Gastrocnemius medialis (tissue), 4 donors: ENCODE measurements at regions not wholly inside any gene's neighbourhood (a gene's known extent, or its start where the extent isn't known, plus 50 kb on each side); places are given as distances from the start of the nearest gene placed in this dataset.

Experiments
- ATAC-seq, 2 donors: fragments of 150-250 bp; one replicate each; pipeline ENCODE4 v1.9.1; 2016
- DNase-seq, 2 donors: peaks; one replicate each; pipeline ENCODE4 v3.0.0-alpha.2; 2019
- H3K27ac ChIP-seq, 4 donors: fragments of 200-600 bp; sonication (generic); 1 replicate in 1 of 4; 2 replicates in 3 of 4; pipeline ENCODE4 v1.5.1; 2016 to 2018; ENCODE audit warnings: mild to moderate bottlenecking in 2 of 4, moderate library complexity in 1 of 4
- H3K27me3 ChIP-seq, 3 donors: fragments of 200-600 bp; sonication (generic) in 2 of 3; 1 replicate in 1 of 3; 2 replicates in 2 of 3; pipeline versions ENCODE4 v1.5.1 to v1.6.0; 2016 to 2019; ENCODE audit warnings: mild to moderate bottlenecking in 1 of 3, moderate library complexity in 1 of 3
- H3K36me3 ChIP-seq, 2 donors: fragments of 200-600 bp; sonication (generic) in 1 of 2; one replicate each; pipeline ENCODE4 v1.5.1; 2017 to 2018
- H3K4me1 ChIP-seq, 2 donors: fragments of 200-600 bp; sonication (generic) in 1 of 2; one replicate each; pipeline ENCODE4 v1.5.1; 2016 to 2017; ENCODE audit warnings: mild to moderate bottlenecking in 2 of 2
- H3K4me3 ChIP-seq, 4 donors: fragments of 200-600 bp; sonication (generic) in 3 of 4; 1 replicate in 1 of 4; 2 replicates in 3 of 4; pipeline ENCODE4 v1.5.1; 2016 to 2019; ENCODE audit warnings: mild to moderate bottlenecking in 2 of 4
- H3K9me3 ChIP-seq, 3 donors: fragments of 200-600 bp; sonication (generic) in 2 of 3; 1 replicate in 1 of 3; 2 replicates in 2 of 3; pipeline ENCODE4 v1.5.1; 2016 to 2019
- POLR2A ChIP-seq, 2 donors: fragments of 450-650 bp; IDR thresholded peaks; one replicate each; pipeline ENCODE4 v1.6.1; 2017; ENCODE audit warnings: antibody characterized with exemption in 2 of 2, mild to moderate bottlenecking in 2 of 2, moderate library complexity in 2 of 2
- in situ Hi-C, 4 donors: fragments of 200-750 bp; cut with MboI; loops; one replicate each; pipeline versions ENCODE4 v1.15.0 to v1.8.0; 2017; ENCODE audit warnings: low sequenced_read_pairs in 4 of 4
- intact Hi-C: fragments of 100-400 bp; cut with DNase I; formaldehyde crosslinking; loops from one replicate; pipeline ENCODE4 v1.15.1; 2023; ENCODE audit warnings: low total_unique reads
- TF ChIP-seq, protein P1 (sequence below), 5 experiments: fragments of 450-650 bp in 3 of 5; fragments of 200-600 bp in 2 of 5; sonication (generic) in 2 of 5; IDR thresholded peaks in 4 of 5; conservative IDR thresholded peaks in 1 of 5; 1 replicate in 4 of 5; 2 replicates in 1 of 5; pipeline ENCODE4 v1.5.1; 2016 to 2019; ENCODE audit warnings: antibody characterized with exemption in 5 of 5, mild to moderate bottlenecking in 3 of 5, moderate library complexity in 3 of 5

DNA sequence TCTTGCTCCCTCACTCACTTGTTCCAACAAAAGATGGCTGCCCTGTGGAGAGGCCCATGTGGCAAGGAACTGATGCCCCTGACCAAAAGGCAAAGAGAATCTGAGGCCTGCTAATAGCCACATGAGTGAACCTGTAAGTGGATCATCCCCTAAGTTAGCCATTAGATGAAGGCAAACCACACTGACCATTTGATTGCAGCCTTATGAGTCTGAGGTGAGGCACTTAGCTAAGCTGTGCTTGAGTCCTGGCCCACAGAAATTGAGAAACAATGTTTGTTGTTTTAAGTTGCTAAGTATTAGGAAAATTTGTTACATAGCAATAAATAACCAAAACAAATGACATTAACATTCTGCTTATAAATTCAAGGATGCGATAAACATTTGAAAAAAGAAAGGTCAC is 100.1 kb upstream of the BET1 start:
- Histone ChIP-seq H3K9me3 (no peaks in the 10 kb centered on the region), H3K27me3 (no peaks in the 10 kb centered on the region), H3K4me3 (no peak overlapping the region), H3K36me3 (no peaks in the 10 kb centered on the region), H3K4me1 (no peaks in the 10 kb centered on the region), H3K27ac (no peak overlapping the region)
- TF ChIP-seq POLR2A (IDR thresholded peaks at IDR 0.05) = no peak
- TF ChIP-seq, protein P1, sequence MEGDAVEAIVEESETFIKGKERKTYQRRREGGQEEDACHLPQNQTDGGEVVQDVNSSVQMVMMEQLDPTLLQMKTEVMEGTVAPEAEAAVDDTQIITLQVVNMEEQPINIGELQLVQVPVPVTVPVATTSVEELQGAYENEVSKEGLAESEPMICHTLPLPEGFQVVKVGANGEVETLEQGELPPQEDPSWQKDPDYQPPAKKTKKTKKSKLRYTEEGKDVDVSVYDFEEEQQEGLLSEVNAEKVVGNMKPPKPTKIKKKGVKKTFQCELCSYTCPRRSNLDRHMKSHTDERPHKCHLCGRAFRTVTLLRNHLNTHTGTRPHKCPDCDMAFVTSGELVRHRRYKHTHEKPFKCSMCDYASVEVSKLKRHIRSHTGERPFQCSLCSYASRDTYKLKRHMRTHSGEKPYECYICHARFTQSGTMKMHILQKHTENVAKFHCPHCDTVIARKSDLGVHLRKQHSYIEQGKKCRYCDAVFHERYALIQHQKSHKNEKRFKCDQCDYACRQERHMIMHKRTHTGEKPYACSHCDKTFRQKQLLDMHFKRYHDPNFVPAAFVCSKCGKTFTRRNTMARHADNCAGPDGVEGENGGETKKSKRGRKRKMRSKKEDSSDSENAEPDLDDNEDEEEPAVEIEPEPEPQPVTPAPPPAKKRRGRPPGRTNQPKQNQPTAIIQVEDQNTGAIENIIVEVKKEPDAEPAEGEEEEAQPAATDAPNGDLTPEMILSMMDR (IDR thresholded peaks at IDR 0.05 in 4 of 5, conservative IDR thresholded peaks at IDR 0.05 in 1 of 5) = no peak
- intact Hi-C loops = no loop called here
- DNase-seq = no peak
- ATAC-seq = no peak
- in situ Hi-C loops = no loop called here

DNA sequence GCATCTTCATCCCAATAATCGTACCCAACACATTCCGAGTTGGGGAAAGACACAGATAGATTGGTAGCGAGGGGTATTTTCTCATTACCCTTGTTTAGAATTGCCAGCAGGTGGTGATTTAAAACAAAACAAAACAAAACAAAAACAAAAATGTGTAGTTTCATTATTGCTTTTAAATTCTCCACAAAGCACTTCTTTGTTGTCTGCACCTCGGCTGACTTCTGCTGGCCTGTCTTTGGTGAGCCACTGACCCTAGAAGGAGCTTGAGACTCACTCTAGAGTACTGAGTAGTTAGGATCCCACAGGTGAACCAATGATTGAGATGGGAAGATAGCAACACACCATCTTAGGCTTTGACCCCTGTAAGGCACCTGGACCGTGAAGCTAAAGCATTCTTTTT is 105.4 kb upstream of the BET1 start:
- ATAC-seq (no peak), DNase-seq (no peak)
- Histone ChIP-seq H3K4me3 (no peak overlapping the region), H3K27ac (no peak overlapping the region), H3K4me1 (no peaks in the 10 kb centered on the region), H3K36me3 (no peaks in the 10 kb centered on the region), H3K9me3 (no peaks in the 10 kb centered on the region), H3K27me3 (no peaks in the 10 kb centered on the region)
- intact Hi-C loops (no loop called here), in situ Hi-C loops (no loop called here)
- no peak for TF ChIP-seq POLR2A (IDR thresholded peaks at IDR 0.05)
- TF ChIP-seq, protein P1 (IDR thresholded peaks at IDR 0.05 in 4 of 5, conservative IDR thresholded peaks at IDR 0.05 in 1 of 5) = no peak

DNA sequence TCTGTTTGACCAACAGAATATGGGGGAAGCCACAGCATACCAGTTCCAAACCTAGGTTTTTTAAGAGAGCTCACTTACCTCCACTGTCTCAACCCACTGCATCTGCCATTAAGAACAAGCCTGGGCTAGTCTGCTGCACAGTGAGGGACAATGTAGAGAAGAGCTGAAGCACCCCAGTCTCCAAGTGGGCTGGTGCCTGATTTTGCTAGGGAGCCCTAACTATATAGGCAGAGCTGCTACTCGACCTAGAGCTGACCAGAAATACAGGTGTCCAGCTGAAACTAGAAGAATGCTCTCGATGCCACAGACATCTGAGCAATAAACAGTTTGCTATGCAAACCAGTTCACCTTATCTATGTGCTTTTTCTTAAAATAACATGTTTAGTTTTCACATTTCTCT is 106.9 kb upstream of the BET1 start:
- H3K4me3 ChIP-seq = no peak overlapping the region
- ATAC-seq (no peak), DNase-seq (no peak)
- H3K36me3 ChIP-seq = no peaks in the 10 kb centered on the region
- in situ Hi-C loops (no loop called here), intact Hi-C loops (no loop called here)
- H3K9me3 ChIP-seq = no peaks in the 10 kb centered on the region
- no peak overlapping the region for H3K27ac ChIP-seq
- no peaks in the 10 kb centered on the region for H3K27me3 ChIP-seq
- TF ChIP-seq, protein P1 (IDR thresholded peaks at IDR 0.05 in 4 of 5, conservative IDR thresholded peaks at IDR 0.05 in 1 of 5) = no peak
- TF ChIP-seq POLR2A (IDR thresholded peaks at IDR 0.05) = no peak
- no peaks in the 10 kb centered on the region for H3K4me1 ChIP-seq

DNA sequence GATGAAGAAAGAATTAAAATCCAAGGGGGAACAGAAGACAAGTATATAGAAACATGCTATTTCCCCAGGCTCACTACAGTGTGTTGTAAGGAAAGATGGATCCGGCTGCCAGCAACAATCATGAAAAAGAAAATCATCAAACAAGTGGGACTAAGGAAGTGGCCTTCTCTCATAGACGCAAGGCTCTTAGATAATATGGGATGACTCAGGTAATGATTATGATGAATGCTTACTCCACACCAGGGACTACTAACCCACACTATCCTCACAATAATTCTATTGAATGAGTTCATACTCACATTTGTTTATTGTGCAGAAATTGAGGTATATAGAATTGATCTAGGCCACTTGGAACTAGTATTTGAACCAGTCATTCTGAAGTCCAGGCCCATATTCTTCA is 111.2 kb upstream of the BET1 start:
- DNase-seq = no peak
- Histone ChIP-seq H3K4me1 (no peaks in the 10 kb centered on the region), H3K27ac (no peak overlapping the region), H3K27me3 (no peaks in the 10 kb centered on the region), H3K4me3 (no peak overlapping the region), H3K36me3 (no peaks in the 10 kb centered on the region), H3K9me3 (no peaks in the 10 kb centered on the region)
- intact Hi-C loops (no loop called here), in situ Hi-C loops (no loop called here)
- no peak for ATAC-seq
- no peak for TF ChIP-seq POLR2A (IDR thresholded peaks at IDR 0.05)
- TF ChIP-seq, protein P1 (IDR thresholded peaks at IDR 0.05 in 4 of 5, conservative IDR thresholded peaks at IDR 0.05 in 1 of 5) = no peak

DNA sequence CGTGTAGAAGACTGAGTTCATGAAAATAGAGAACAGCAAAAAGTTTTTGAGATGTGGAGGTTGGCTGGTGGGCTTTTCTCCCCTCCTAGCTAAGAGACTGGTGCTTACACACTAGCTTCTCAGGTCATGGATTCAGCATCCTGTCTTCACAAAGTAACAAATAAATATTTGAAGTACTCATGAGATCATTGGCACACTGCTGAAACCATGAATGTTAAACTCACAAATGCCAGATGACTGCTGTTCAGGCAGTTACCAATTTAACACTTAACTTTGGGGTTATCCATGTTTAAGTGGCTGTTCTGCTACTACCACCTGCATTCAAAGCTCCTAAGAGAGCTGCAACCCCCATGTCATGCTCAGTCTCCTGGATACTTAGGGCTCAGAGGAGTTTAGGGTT is 119.0 kb upstream of the BET1 start:
- ATAC-seq = no peak

More for the DNA sequence above, 119.0 kb upstream of the BET1 start:
- H3K27me3 ChIP-seq = no peaks in the 10 kb centered on the region
- no peaks in the 10 kb centered on the region for H3K36me3 ChIP-seq
- no peaks in the 10 kb centered on the region for H3K9me3 ChIP-seq
- no peak overlapping the region for H3K27ac ChIP-seq
- TF ChIP-seq POLR2A (IDR thresholded peaks at IDR 0.05) = no peak
- TF ChIP-seq, protein P1 (IDR thresholded peaks at IDR 0.05 in 4 of 5, conservative IDR thresholded peaks at IDR 0.05 in 1 of 5) = no peak
- intact Hi-C loops = no loop called here
- H3K4me1 ChIP-seq = no peaks in the 10 kb centered on the region
- in situ Hi-C loops = no loop called here
- DNase-seq = no peak
- H3K4me3 ChIP-seq = no peak overlapping the region
